Muscle of back (tissue), 3 donors: ENCODE measurements at regions not wholly inside any gene's neighbourhood (a gene's known extent, or its start where the extent isn't known, plus 50 kb on each side); places are given as distances from the start of the nearest gene placed in this dataset.
A peak's percentile ranks its signal among the peaks of the same experiment; 100 is the strongest.
"Not testable (repeated sequence)": the region's sequence is repeated elsewhere in the genome, so short reads cannot be mapped to it uniquely, and the experiment has no call there.

Experiments used
- DNase-seq, 3 donors: peaks; one replicate each; pipeline versions ENCODE4 v3.0.0 to v3.0.0-alpha.2; 2013

GRCh38 chr11:57871231-57871630 lies 109.6 kb downstream of the CTNND1 start:
- DNase-seq: no peak

DNA sequence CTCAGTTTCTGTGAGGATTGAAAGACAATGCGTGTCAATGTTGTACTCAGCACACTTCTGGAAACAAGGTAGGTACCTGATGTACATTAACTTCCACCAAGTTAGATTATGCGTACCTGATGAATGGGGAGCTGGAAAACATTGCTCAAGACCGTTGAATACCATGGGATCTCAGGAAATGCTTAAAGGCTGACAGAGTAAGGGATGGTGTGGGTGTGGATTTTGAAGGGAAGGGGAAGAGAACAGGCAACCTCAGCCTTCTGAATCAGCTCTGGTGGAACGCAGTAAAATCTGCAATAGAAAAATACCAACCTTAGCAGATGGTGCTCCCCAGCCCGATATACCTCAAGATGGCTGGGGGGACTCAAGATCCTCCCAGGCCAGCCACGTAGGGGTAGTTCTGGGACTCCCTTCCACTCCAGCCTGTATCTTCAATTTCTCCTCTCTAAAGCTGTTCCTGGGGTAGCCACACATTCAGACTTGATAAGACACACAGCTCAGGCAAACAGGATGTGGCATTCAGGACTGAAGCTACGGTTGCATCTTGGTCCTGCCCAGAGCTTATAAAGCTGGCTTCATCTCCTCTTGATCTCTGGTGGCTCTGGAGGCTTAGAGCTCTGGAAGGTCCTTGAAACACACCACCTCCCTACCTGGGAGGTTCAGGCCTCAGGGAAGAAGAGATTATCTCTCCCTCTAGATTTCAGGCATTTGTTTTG lies 111.8 kb downstream of the CTNND1 start:
- DNase-seq: no peak

DNA sequence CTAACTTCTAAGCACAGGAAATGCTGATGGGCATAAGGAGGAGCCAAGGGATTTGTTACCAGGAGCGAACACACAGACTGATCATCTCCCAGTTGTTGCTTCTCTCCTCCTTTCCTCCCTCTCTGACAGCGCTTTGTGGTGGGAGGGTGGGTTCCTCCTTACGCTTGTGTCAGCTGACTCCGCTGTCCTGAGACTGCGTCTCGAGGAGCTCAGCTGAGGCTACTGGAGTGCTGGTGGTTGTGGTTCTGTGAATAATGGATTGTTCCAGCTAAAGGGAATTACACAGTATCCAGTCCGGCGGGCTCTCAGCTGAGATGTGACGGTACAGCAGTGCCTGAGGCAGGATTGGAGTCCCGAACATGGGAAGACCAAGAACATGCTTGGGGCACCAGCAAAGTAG lies 113.4 kb downstream of the CTNND1 start:
- DNase-seq: no peak

GRCh38 chr11:57881647-57882046 lies 120.0 kb downstream of the CTNND1 start:
- no peak for DNase-seq

- DNase-seq: no peak
Measured at GRCh38 chr11:57883630-57884029, 122.0 kb downstream of the CTNND1 start.

- peak; percentile 4 to 45 (median 8) for DNase-seq
Measured at GRCh38 chr11:57885298-57886050, 123.9 kb downstream of the CTNND1 start.

DNA sequence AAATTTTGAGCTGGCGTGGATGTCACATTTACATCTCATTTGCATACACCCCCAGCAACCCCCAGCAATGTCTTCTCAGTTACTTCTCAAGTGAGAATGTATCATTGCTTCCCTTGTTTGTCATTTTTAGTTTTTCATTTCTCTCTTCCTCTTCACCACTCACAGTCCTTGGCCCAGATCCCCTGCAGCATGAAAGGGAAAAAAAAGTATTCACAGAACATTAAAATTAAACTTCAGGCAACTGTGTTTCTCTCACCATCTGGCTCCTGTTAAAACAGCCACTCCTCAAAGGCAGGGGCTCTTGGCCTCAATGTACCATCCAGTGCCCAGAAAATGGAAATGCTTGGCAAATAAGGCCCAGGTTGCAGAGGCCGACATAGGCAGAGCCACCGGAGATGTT lies 126.8 kb downstream of the CTNND1 start:
- DNase-seq: no peak

- no peak for DNase-seq
Measured at GRCh38 chr11:57890521-57890920, 128.9 kb downstream of the CTNND1 start.

GRCh38 chr11:57893200-57893599 lies 130.5 kb upstream of the OR9Q1 start:
- not testable (repeated sequence) for DNase-seq

DNA sequence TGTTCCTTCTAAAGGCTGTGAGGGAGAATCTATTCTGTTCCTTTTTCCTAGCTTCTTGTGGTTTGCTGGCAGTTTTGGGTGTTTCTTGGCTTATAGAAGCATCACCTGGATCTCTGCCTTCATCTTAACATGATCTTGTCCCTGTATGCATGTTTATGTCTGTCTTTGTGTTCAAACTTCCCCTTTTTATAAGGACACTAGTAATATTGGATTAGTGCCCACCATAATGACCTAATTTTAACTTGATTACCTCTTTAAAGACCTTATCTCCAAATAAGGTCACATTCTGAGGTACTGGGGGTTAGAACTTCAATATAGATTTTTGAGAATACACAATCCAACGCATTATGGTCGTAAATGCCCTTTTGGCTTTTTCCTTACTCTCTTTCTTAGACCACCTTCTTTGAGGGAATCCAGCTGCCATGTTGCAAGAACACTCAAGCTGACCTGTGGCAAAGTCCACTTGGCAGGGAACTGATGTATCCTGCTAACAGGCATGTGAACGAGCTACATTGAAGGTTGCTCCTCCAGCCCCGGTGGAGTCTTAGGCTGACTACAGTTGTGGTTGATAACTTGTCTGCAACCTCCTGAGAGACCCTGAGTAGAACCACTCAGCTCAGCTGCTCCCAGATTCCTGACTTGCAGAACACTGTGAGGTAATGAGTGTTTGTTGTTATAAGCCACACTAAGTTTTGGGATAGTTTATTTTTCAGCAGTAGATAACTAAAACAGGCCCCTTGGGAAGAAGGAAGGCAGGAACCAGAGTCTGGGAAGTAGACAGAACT lies 127.1 kb upstream of the OR9Q1 start:
- no peak for DNase-seq

- no peak for DNase-seq
Measured at GRCh38 chr11:57899378-57899777, 124.3 kb upstream of the OR9Q1 start.

GRCh38 chr11:57900320-57900719 lies 123.4 kb upstream of the OR9Q1 start:
- DNase-seq: no peak

- no peak for DNase-seq
Measured at GRCh38 chr11:57901278-57901677, 122.4 kb upstream of the OR9Q1 start.

- no peak for DNase-seq
Measured at GRCh38 chr11:57901756-57902155, 121.9 kb upstream of the OR9Q1 start.

- no peak for DNase-seq
Measured at GRCh38 chr11:57903011-57903410, 120.7 kb upstream of the OR9Q1 start.

DNA sequence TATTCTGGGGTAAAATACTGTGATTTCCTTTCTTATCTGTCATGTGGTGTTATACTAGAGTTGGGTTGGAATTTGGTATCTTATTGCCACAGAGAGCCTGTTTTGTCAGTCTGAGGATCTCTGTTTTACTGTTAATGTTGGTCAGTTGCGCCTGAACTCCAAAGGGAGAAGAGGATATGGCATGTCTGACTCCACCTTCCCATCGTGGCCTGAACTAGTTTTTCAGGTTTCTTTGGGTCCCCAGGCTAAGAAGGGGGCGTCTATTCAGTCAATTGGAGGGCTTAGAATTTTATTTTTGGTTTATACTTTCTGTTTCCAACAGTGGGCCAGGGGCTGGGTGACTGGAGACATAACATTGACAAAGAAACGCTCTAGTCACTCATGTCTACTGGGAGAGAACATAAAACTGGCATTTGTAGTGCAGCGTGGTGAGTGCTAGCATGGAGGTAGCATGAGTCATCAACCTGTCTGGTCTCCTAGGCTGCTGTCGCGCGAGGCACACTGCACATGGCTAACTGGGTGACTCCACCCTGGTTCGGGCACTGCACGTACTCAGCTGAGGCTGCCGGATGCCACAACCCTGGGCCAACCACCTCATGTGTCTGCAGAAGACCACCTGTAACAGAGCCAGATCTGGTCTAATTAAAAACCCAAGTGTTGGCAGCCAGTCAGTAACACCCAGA lies 120.1 kb upstream of the OR9Q1 start:
- no peak for DNase-seq

DNA sequence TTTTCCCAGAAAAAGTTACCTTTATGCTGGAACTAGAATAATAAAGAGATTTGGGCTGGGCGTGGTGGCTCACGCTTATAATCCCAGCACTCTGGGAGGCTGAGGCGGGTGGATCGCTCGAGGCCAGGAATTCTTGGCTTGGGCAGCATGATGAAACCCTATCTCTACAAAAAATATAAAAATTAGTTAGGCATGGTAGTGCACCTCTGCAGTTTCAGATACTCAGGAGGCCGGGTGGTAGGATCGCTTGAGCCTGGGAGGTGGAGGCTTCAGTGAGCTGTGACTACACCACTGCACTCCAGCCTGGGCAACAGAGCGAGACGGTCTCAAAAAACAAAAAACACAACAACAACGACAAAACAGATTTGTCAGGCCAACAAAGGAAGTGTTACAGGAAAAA lies 119.3 kb upstream of the OR9Q1 start:
- no peak for DNase-seq

GRCh38 chr11:57905439-57905838 lies 118.2 kb upstream of the OR9Q1 start:
- DNase-seq: no peak

- not testable (repeated sequence) for DNase-seq
Measured at GRCh38 chr11:57908399-57908798, 115.3 kb upstream of the OR9Q1 start.

DNA sequence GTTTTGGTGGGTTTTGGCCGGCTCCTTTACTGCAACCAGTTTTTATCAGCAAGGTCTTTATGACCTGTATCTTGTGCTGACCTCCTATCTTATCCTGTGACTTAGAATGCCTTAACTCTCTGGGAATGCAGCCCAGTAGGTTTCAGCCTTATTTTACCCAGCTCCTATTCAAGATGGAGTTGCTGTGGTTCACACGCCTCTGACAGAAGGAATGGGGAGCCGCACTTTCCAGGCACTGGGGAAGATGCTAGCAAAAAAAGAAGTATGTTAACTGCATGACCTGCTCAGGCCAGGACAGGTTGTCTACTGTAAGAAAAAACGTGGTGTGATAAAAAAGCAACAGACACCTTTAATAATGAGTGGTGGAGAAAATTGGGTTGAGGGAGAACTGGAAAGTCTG lies 112.2 kb upstream of the OR9Q1 start:
- not testable (repeated sequence) for DNase-seq

DNA sequence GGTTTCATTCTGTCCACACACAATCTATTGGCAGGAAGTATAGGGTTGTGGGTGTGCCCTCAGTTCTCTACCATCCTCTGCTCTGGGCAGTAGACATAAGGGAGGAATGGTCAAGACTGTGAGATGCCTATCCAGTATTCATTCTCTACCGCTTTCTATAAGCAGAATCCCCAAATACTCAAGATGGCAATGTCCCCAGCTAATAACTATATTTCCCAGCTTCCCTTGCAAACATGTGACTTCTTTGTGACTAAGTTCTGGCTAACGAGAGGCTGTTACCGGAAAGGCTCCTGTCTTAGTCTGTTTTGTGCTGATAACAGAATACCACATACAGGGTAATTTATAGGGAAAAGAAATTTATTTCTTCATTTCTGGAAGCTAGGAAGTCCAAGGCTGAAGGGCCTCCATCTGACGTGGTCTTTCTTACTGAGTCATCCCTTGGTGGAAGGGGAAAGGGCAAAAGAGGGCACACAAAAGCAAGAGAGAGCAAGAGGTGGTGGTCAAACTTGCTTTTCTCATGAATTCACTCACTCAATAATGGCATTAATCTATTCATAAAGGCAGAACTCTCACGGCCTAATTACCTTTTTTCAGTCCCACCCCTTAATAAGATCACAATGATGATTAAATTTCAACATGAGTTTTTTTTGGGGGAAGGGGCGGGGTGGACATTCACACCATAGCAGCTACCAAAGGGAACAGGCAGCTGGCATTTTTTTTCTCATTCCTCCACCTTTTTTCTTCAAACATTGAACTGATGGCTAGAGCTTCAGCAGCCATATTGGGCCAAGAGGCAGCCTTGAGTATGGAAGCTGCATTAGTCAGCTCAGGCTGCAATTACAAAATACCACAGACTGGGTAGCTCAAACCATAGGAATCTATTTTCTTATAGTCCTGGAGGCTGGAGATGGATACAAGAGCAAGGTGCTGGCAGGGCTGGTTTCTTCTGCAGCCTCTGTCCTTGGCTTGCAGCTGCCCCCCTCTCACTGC lies 109.7 kb upstream of the OR9Q1 start:
- no peak for DNase-seq
